ENCODE measurements at regions not wholly inside any gene's neighbourhood (a gene's known extent, or its start where the extent isn't known, plus 50 kb on each side); places are given as distances from the start of the nearest gene placed in this dataset.

DNA sequence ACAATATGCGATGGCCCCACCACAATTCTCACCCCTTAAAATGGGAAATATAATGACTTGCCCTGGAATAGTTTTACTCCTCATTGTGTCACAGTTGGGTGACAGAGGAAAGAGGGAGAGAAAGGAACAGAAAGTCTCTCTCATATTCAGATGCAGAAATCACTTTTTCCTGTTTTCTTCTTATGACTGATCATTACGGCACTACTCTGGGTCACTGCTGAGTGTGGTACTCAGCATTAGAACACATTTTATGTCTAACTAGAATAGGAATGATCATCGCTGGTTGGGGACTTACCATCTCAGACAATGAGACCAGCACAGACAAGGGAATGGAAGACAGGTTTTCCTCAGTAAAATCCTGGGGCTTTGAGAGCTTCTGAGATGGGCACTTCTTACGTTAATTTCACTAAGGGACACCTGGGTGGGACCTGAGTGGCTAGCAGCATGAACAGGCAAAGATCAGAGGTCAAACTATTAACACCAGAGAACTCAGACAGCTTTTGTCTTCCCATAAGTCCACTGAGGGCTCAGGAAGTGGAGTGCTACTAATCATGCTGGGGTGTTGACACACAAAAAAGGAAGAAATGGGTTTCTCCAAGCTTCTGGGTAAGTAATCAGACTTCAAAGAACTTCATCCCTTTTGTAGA lies 54.9 kb upstream of the ARHGAP18 start:
- H3K4me1 ChIP-seq, result peaks cover 5 to 7% of the 10 kb centered on the region in 2 donors
- DNase-seq (no peak), ATAC-seq (no peak)
- no peak overlapping the region for H3K27ac ChIP-seq
- no peaks in the 10 kb centered on the region for H3K9me3 ChIP-seq
- in situ Hi-C loops (cut with MboI; ENCODE audit: low sequenced_read_pairs in 4 of 4) (no loop called here), intact Hi-C loops (cut with DNase I; ENCODE audit: low total_unique reads) (no loop called here)
- no peak overlapping the region for H3K4me3 ChIP-seq
- no peaks in the 10 kb centered on the region for H3K36me3 ChIP-seq
- peaks cover 20 to 31% (median 26%) of the 10 kb centered on the region in 3 donors for H3K27me3 ChIP-seq
- TF ChIP-seq, protein P1, sequence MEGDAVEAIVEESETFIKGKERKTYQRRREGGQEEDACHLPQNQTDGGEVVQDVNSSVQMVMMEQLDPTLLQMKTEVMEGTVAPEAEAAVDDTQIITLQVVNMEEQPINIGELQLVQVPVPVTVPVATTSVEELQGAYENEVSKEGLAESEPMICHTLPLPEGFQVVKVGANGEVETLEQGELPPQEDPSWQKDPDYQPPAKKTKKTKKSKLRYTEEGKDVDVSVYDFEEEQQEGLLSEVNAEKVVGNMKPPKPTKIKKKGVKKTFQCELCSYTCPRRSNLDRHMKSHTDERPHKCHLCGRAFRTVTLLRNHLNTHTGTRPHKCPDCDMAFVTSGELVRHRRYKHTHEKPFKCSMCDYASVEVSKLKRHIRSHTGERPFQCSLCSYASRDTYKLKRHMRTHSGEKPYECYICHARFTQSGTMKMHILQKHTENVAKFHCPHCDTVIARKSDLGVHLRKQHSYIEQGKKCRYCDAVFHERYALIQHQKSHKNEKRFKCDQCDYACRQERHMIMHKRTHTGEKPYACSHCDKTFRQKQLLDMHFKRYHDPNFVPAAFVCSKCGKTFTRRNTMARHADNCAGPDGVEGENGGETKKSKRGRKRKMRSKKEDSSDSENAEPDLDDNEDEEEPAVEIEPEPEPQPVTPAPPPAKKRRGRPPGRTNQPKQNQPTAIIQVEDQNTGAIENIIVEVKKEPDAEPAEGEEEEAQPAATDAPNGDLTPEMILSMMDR (IDR thresholded peaks at IDR 0.05 in 4 of 5, conservative IDR thresholded peaks at IDR 0.05 in 1 of 5), result no peak
- no peak for TF ChIP-seq POLR2A (IDR thresholded peaks at IDR 0.05)

DNA sequence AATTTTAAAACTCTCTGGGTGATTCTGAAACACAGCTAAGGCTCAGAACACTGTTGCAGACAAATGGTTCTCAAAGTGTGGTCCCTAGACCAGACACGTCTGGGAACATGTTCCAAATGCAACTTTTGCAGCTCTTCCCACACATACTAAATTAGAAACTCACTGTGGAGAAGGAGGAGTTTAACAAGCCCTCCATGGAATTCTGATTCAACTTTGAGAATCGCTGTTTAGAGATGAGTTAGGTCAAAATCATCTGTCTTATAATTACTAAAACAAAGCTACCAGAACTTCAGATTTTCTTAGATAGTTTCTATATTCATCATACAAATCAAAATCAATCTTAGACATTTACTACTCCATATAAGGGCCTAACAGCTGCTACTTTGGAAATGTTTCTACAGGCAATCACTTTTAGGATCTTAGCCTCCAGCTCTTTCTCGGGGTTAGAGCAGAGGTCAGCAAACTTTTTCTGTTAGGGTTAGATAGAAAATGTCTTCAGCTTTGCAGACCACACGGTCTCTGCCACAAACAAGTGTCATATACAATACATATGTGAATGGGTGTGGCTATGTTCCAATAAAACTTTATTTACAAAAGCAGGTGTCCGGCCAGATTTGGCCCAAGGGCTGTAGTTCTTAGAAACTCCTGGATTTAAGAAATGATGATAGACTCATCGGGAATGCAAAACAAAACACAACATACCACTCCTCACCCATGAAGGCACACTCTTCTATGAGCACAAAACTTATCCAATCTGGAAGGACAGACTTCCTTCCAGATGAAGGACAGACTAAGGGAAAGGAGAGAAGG lies 50.0 kb upstream of the ARHGAP18 start:
- H3K4me1 ChIP-seq, result no peaks in the 10 kb centered on the region
- H3K36me3 ChIP-seq, result no peaks in the 10 kb centered on the region
- TF ChIP-seq POLR2A (IDR thresholded peaks at IDR 0.05), result no peak
- TF ChIP-seq, protein P1 (IDR thresholded peaks at IDR 0.05 in 4 of 5, conservative IDR thresholded peaks at IDR 0.05 in 1 of 5), result no peak
- H3K9me3 ChIP-seq, result no peaks in the 10 kb centered on the region
- ATAC-seq (no peak), DNase-seq (no peak)
- no peaks in the 10 kb centered on the region for H3K27me3 ChIP-seq
- no peak overlapping the region for H3K27ac ChIP-seq
- in situ Hi-C loops (cut with MboI; ENCODE audit: low sequenced_read_pairs in 4 of 4), result no loop called here
- intact Hi-C loops (cut with DNase I; ENCODE audit: low total_unique reads), result no loop called here
- H3K4me3 ChIP-seq, result no peak overlapping the region
